ENCODE measurements at regions not wholly inside any gene's neighbourhood (a gene's known extent, or its start where the extent isn't known, plus 50 kb on each side); places are given as distances from the start of the nearest gene placed in this dataset.

- no peak for TF ChIP-seq CTCF (IDR thresholded peaks at IDR 0.05 in 8 of 11, conservative IDR thresholded peaks at IDR 0.05 in 3 of 11)
- no peak for TF ChIP-seq POLR2AphosphoS5 (IDR thresholded peaks at IDR 0.05)
Observed at GRCh38 chr1:101664726-101665125, 332.0 kb downstream of the OLFM3 start.
